Type B pancreatic cell (in vitro differentiated cells): ENCODE measurements at regions not wholly inside any gene's neighbourhood (a gene's known extent, or its start where the extent isn't known, plus 50 kb on each side); places are given as distances from the start of the nearest gene placed in this dataset.

Experiments used
- DNase-seq: peaks from one replicate; pipeline ENCODE4 v3.0.0; 2021; ENCODE audit warnings: mixed read lengths; ENCODE audit not compliant: unreplicated experiment; ENCODE audit errors: extremely low spot score
- H3K27ac Mint-ChIP-seq: 2 replicates; pipeline ENCODE4 v1.8.0; 2021; ENCODE audit warnings: mild to moderate bottlenecking, mixed read lengths
- H3K27me3 Mint-ChIP-seq: 2 replicates; pipeline ENCODE4 v1.8.0; 2021; ENCODE audit warnings: mixed read lengths
- H3K36me3 Mint-ChIP-seq: 2 replicates; pipeline ENCODE4 v1.8.0; 2021; ENCODE audit warnings: mixed read lengths
- H3K4me1 Mint-ChIP-seq: one replicate; pipeline ENCODE4 v1.8.0; 2021; ENCODE audit warnings: mixed read lengths; ENCODE audit not compliant: unreplicated experiment
- H3K4me3 Mint-ChIP-seq: 2 replicates; pipeline ENCODE4 v1.8.0; 2021; ENCODE audit warnings: mild to moderate bottlenecking, mixed read lengths
- H3K9me3 Mint-ChIP-seq: 2 replicates; pipeline ENCODE4 v1.8.0; 2021; ENCODE audit warnings: mixed read lengths
- TF ChIP-seq, protein P1 (sequence below): fragments of 200-600 bp; sonication (generic); conservative IDR thresholded peaks from 2 replicates; pipeline ENCODE4 v1.5.0; 2021; ENCODE audit warnings: antibody characterized with exemption, mild to moderate bottlenecking

DNA sequence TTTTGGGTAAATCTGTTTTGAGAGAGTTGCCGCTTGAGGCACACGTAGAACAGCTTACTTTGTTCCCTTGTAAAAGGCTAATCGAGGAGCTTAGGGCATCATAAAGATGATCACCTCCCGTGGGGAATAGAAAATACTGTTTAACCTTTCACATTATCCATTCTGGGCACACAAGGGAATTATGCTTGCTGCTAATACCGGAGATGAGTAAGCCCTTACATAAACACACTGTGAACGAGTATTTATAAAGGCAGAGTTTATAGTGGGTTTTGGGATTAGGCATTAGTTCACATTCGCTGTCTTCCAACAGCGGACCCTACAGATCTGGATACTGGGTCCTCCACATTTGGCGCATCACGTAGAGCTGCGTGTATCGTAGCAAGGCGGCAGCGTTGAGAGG is 51.2 kb upstream of the CNTNAP4 start:
- H3K27ac Mint-ChIP-seq = no peak overlapping the region
- no peak overlapping the region for H3K4me3 Mint-ChIP-seq
- no peak for DNase-seq
- H3K9me3 Mint-ChIP-seq = peaks cover 6% of the 10 kb centered on the region
- H3K4me1 Mint-ChIP-seq = peaks cover 7% of the 10 kb centered on the region
- TF ChIP-seq, protein P1, sequence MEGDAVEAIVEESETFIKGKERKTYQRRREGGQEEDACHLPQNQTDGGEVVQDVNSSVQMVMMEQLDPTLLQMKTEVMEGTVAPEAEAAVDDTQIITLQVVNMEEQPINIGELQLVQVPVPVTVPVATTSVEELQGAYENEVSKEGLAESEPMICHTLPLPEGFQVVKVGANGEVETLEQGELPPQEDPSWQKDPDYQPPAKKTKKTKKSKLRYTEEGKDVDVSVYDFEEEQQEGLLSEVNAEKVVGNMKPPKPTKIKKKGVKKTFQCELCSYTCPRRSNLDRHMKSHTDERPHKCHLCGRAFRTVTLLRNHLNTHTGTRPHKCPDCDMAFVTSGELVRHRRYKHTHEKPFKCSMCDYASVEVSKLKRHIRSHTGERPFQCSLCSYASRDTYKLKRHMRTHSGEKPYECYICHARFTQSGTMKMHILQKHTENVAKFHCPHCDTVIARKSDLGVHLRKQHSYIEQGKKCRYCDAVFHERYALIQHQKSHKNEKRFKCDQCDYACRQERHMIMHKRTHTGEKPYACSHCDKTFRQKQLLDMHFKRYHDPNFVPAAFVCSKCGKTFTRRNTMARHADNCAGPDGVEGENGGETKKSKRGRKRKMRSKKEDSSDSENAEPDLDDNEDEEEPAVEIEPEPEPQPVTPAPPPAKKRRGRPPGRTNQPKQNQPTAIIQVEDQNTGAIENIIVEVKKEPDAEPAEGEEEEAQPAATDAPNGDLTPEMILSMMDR = no peak
- H3K36me3 Mint-ChIP-seq = no peaks in the 10 kb centered on the region
- no peaks in the 10 kb centered on the region for H3K27me3 Mint-ChIP-seq

DNA sequence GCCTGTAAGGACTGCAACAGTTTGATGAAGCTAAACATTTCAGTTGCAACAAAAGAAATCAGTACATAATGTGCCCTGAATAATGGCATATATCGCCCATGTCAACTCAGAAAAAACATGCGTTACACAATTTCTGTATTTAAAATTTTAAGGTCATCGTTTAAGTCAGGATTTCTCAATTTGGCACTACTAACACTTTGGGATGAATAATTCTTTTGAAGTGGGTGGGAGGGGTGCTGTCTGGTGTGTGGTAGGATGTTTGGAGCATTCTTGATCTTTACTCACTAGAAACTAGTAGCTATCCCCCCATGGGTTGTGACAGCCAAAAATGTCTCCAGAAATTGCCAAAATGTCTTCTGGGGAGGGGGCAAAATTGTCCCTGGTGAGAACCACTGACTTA is 50.7 kb upstream of the CNTNAP4 start:
- Mint-ChIP-seq H3K9me3 (peaks cover 6% of the 10 kb centered on the region), H3K27ac (no peak overlapping the region), H3K4me1 (peaks cover 7% of the 10 kb centered on the region), H3K27me3 (no peaks in the 10 kb centered on the region), H3K4me3 (no peak overlapping the region), H3K36me3 (no peaks in the 10 kb centered on the region)
- TF ChIP-seq, protein P1 = no peak
- DNase-seq = no peak
